GM18508 (cell line): ENCODE measurements at regions not wholly inside any gene's neighbourhood (a gene's known extent, or its start where the extent isn't known, plus 50 kb on each side); places are given as distances from the start of the nearest gene placed in this dataset.
"Not testable (repeated sequence)": the region's sequence is repeated elsewhere in the genome, so short reads cannot be mapped to it uniquely, and the experiment has no call there.

Experiments
- ATAC-seq: cut with Tn5 transposase; IDR thresholded peaks from one replicate; pipeline ENCODE4 v1.9.1; 2021; ENCODE audit warnings: moderate number of reproducible peaks; ENCODE audit not compliant: insufficient read depth, unreplicated experiment

DNA sequence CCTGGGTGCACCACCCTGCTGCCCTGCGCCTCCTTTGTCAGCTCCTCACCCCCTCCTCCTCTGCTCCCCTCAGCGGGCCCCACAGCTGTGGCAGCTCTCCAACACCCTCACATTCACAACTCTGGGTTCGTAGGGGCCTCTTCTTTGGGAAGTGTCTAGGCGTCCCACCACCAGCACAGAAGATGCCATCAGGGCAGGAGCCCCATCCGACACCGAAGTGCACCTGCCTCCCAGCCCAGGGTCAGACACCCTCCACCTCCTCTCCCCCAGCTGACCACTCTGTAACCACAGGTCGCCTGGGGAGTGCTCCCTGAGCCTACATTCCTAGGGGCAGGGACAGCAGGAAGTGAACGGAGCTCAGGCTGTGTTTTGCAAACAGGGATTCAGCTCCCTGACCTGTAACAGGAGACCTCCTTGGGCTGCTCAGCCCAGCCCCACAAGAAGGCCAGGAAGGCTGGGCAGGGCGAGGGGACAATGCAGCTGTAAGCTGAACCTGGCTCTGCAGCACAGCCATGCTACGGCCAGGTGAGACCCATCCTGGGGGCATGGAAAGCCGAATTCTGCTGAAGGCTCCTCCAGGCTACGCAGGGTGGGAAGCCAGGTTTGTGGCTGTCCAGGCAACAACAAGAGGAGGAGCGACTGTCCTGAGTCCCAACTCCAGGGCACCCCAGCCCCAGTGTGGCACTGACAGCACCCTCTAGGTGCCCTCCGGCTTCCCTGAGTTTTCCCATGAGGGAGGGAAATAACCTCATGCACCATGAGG lies 269.0 kb downstream of the GOLGA6L6 start:
- ATAC-seq = no peak

DNA sequence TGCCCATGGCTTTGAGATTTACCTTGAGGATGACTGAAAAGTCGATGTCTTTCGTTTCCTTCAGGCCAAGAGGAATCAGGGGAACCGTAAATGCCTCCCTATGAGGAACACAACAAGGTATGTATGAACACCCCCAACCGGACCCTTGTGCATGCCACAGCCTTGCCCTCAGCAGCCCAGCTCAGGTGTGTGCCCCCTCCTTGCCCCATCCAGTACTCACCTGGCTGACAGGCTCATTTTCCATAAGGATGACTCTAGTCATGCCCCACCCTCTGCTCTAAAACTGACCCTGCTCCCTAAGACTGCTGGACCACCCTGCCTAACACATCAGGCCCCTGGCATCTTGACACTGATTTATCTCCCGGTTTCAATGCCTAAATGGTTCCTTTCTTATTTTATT lies 270.0 kb downstream of the GOLGA6L6 start:
- ATAC-seq = no peak

DNA sequence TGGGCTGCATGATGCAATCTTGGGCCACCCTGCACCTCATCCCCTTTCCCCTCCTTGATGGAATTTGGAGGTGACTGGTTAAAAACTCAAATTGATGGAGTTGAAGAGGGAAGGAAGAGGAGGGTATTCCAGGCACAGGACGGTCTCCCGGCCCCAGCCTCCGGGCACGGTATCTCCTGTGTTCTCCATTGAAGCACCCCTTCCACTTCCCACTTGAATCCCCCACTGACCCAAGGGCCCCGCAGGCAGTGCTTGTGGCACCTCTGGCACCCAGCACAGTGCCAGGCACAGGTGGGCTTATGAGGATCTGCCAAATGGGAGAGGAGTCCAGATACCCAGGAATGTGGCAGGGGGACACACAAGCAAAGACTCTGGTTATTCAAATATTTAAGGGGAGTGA lies 271.6 kb downstream of the GOLGA6L6 start:
- not testable (repeated sequence) for ATAC-seq

- ATAC-seq = not testable (repeated sequence)
Observed at GRCh38 chr15:20267996-20268395, 273.6 kb downstream of the GOLGA6L6 start.

DNA sequence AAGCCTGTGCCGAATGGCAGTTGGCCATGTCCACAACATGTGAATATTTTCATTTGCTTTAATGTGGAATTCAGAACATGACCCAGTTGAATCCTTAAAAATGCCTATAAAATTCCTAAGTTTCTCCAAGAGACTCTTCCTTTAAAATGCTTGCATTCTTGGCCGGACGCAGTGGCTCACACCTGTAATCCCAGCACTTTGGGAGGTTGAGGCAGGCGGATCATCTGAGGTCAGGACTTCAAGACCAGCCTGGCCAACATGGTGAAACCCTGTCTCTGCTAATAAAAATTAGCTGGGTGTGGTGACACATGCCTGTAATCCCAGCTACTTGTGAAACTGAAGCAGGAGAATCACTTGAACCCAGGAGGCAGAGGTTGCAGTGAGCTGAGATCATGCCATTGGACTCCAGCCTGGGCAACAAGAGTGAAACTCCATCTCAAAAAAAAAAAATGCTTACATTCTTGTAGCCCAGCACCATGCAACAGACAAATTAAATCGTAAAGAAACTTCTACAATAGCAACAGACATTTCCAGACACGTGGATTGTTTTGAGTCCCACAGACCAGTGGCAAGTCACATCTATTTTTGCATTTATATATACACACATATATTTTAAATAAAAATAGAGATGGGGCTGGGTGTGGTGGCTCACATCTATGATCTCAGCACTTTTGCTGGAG lies 274.4 kb downstream of the GOLGA6L6 start:
- ATAC-seq = not testable (repeated sequence)

DNA sequence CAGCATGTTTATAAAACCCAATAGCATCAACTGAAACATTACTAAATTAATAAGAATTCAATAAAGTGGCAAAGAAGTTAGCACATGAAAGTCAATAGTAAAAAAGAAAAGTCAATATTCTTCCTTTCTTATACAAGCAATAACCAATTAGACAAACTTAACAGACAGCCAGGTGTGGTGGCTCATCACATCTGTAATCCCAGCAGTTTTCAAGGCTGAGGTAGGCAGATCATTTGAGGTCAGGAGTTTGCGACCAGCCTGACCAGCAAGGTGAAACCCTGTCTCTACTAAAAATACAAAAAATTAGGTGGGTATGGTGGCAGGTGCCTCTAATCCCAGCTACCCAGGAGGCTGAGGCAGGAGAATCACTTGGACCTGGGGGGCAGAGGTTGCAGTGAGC lies 275.9 kb downstream of the GOLGA6L6 start:
- ATAC-seq = not testable (repeated sequence)

DNA sequence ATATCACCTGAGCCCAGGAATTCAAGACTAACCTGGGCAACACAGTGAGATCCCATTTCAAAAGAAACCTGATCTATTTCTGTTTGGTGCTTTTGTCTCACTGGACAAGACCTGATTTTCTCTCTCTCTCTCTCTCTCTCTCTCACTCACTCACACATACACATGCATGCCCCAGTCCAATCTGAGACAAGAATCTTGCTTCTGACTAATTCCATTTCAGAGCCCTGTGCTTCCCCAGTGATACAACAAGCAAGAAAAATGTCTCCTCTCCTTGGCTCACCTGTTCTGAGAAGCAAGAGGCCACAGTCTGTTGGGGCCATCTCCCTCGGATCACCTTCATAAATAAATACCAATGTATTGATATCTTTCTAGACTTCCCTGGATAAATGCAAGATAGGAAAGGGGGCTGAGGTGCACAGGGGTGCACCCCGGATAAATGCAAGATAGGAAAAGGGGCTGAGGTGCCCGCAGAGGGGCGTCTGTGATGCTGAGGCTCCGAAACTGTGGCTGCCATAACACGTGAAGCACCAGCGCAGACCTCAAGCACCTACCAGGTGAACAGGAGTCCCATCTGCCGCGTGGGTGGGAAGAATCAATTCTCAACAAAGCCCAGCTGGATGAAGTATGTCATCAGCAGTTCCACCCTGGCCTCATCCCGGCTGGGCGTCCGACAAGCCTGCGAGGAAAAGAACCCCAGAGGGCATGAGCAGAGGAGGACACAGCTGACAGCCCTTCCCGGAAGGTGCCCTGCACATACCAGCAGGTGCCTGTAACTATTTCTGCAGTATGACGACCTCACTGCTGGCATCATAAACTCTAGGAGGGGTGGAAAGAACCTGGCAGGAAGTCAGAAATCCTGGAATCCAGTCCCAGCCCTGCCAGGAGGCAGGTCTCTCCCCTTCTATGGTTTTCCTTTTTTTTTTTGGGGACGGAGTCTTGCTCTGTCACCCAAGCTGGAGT lies 280.0 kb downstream of the GOLGA6L6 start:
- ATAC-seq = not testable (repeated sequence)

- not testable (repeated sequence) for ATAC-seq
Observed at GRCh38 chr15:20260650-20261049, 280.9 kb downstream of the GOLGA6L6 start.

DNA sequence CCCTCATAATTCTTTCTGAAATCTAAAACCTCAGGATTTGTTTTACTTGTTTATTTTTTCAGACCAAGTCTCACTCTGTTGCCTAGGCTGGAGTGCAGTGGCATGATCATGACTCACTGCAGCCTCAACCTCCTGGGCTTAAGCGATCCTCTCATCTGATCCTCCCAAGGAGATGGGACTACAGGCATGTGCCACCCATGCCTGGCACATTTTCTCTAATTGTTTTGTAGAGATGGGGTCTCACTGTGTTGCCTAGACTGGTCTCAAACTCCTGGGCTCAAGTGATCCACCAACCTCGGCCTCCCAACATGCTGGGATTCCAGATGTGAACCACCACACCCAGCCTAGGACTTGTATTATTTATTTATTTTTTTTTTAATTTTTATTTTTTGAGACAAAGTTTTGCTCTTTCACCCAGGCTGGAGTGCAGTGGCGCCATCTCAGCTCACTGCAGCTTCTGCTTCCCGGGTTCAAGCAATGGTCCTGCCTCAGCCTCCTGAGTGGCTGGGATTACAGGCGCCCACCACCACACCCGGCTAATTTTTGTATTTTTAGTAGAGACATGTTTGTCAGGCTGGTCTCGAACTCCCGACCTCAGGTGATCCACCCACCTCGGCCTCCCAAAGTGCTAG lies 281.9 kb downstream of the GOLGA6L6 start:
- ATAC-seq = not testable (repeated sequence)

DNA sequence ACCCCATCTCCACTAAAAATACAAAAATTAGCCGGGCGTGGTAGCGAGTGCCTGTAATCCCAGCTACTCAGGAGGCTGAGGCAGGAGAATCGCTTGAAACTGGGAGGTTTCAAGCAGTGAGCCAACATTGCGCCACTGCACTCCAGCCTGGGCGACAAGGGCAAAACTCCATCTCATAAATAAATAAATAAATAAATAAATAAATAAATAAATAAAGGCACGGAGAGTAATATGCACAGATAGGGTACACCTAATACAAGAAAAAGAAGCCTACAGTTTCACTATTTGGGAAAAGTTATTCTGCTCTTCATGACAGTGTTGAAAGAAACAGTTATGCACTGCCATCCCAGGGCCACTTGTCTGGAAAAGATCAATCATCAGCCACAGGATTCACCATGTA lies 285.2 kb downstream of the GOLGA6L6 start:
- ATAC-seq = not testable (repeated sequence)

DNA sequence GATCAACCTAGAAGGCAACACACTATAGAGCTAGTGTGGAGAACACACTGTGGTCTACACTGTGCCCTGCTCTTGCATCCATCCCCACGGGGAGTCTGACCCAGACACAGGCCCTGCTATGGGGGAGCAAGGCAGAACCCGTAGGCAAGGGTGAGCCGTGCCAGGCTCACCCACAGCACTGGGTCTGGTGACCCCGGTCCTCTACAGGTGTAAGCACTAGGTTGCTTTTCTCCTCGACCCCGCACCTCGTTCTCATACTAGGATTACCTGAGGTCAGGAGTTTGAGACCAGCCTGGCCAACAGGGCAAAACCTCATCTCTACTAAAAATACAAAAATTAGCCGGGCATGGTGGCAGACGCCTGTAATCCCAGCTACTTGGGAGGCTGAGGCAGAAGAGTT lies 286.0 kb downstream of the GOLGA6L6 start:
- ATAC-seq = not testable (repeated sequence)

GRCh38 chr15:20253047-20253615 lies 288.5 kb downstream of the GOLGA6L6 start:
- not testable (repeated sequence) for ATAC-seq

- not testable (repeated sequence) for ATAC-seq
Observed at GRCh38 chr15:20252040-20252439, 289.6 kb downstream of the GOLGA6L6 start.

- ATAC-seq = not testable (repeated sequence)
Observed at GRCh38 chr15:20251214-20252005, 290.2 kb downstream of the GOLGA6L6 start.

DNA sequence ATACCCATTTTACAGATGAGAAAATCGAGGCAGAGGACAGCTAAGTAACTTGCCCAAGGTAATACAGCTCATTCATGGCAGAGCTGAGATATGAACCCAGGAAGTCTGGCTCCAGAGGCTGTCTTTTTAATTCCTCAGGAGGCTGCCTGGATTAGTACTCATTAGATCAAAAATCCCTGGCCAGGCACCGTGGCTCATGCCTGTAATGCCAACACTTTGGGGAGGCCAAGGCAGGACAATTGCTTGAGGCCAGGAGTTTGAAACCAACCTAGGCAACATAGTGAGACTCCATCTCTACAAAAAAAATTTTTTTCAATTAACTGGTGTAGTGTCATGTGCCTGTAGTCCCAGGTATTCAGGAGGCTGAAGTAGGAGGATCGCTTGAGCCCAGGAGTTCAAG lies 291.4 kb downstream of the GOLGA6L6 start:
- not testable (repeated sequence) for ATAC-seq

- not testable (repeated sequence) for ATAC-seq
Observed at GRCh38 chr15:20249677-20249970, 292.0 kb downstream of the GOLGA6L6 start.

GRCh38 chr15:20248434-20248833 lies 293.2 kb downstream of the GOLGA6L6 start:
- not testable (repeated sequence) for ATAC-seq

DNA sequence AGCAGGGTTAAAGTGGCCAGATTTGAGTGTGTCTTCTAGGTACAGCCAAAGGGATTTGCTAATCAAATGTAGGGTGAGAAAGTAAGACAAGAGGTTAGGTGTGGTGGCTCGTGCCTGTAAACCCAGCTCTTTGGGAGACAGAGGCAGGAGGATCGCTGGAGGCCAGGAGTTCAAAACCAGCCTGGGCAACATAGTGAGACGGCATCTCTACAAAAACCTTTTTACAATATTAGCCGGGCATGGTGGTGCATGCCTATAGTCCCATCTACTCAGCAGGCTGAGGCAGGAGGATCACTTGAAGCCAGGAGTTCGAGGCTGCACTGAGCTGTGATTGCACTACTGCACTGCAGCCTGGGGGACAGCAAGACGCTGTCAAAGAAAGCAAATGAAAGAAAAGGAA lies 294.5 kb downstream of the GOLGA6L6 start:
- ATAC-seq = not testable (repeated sequence)

GRCh38 chr15:20246624-20247023 lies 295.0 kb downstream of the GOLGA6L6 start:
- not testable (repeated sequence) for ATAC-seq
